GM18909 (cell line): ENCODE measurements at regions not wholly inside any gene's neighbourhood (a gene's known extent, or its start where the extent isn't known, plus 50 kb on each side); places are given as distances from the start of the nearest gene placed in this dataset.
"Not testable (repeated sequence)": the region's sequence is repeated elsewhere in the genome, so short reads cannot be mapped to it uniquely, and the experiment has no call there.

Source experiments
- ATAC-seq: cut with Tn5 transposase; IDR thresholded peaks from one replicate; pipeline ENCODE4 v1.9.1; 2021; ENCODE audit warnings: mild to moderate bottlenecking; ENCODE audit not compliant: unreplicated experiment, poor library complexity

DNA sequence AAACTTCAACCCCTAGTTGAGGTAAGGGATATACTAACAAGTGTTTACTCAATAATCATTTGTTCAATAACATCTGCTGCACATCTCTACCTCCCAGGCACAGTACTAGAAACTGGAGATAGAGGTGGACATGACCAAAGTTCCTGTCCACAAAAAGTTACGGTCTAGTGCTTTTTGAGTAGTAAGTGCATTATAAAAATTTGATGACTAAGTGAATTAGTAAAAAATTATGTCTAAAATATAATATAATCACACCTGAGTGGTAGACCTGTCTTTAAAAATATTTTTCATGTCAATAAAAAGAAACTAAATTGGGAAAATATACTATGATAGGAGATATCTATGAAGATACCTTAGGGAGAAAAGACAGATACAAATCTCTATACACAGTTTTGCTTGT, 121.5 kb upstream of the FHIT start:
- ATAC-seq: no peak

DNA sequence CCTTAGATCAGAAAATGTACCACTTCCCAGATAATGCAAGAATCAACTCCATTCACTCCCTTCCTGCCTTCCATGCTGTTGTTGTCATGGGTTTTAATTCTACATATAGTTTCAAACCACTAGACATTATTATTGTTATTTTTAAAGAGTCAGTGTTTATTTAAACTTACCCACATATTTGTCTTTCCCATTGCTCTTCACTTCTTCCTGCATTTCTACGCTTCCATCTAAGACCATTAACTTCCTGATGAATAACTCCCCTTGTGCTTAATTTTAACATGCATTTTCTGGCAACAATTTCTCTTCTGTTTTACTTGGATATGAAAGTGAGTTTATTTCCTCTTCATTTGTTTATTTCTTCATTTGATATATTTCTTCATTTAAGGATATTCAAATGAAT, 127.1 kb upstream of the FHIT start:
- ATAC-seq: no peak

DNA sequence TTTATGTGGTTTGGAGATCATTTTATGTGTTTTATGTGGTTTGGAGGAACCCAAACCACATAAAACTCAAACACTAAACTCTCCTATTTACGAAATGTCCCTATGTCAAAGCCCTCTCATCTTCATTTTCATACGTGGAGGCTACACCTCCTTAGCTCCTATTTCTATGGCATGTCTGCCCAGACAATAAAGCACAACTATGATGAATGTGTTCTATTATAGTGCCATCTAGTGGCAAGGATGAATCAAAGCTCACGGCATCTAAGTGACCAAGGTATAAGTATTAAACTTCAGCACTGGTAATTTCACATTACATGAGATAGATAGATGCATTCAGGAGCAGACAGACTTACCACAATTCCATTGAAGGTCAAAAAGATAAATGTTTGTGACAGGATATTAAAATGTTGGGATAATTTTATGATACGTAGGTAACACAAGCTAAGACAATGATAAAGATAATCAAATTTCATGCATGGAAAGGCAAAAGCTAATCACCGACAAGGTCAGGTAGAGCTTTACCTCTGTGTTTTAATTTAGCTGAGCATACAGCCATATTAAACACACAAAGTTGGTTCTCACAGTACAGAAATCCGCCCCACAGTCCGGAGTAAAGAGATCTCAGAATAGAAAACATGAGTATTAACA, 130.6 kb upstream of the FHIT start:
- peak; percentile 84 for ATAC-seq

DNA sequence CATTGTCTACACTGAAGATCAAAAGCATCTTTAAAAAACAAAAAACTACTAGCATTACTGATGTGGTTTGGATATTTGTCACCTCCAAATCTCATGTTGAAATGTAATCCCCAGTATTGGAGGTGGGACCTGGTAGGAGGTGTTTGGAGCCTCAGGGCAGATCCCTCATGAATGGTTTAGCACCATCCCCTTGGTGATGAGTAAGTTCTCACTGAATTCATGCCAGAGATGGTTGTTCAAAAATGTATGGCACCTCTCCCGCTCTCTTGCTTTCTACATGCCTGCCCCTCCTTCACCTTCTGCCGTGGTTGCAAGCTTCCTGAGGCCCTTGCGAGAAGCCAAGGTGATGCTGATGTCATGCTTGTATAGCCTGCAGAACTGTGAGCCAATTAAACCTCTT, 136.6 kb upstream of the FHIT start:
- ATAC-seq: no peak

DNA sequence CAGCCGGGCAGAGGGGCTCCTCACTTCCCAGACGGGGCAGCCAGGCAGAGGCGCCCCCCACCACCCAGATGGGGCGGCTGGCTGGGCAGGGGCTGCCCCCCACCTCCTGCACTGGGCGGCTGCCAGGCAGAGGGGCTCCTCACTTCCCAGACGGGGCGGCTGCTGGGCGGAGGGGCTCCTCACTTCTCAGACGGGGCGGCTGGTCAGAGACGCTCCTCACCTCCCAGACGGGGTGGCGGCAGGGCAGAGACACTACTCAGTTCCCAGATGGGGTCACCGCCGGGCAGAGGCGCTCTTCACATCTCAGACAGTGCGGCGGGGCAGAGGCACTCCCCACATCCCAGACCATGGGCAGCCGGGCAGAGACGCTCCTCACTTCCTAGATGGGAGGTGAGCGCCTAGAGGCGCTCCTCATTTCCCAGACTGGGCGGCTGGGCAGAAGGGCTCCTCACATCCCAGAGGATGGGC, 142.3 kb upstream of the FHIT start:
- ATAC-seq: not testable (repeated sequence)

DNA sequence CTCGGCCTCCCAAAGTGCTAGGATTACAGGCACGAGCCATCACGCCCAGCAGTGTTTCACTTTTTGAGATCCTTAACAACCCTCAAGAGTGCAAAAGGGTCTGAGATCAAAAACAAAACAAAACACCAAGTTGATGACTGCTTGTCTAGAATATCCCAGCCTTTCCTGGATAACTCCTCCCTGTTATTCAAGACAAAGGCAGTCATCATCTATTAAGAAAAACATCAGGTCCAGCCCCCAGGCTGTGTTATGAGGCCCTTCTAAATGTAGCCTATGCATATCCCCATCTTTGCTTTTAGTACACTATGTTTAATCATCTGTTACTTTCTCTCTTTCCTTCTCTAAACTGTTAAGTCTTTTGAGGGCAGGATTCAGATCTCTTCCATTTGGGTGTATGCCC, 150.1 kb upstream of the FHIT start:
- no peak for ATAC-seq

DNA sequence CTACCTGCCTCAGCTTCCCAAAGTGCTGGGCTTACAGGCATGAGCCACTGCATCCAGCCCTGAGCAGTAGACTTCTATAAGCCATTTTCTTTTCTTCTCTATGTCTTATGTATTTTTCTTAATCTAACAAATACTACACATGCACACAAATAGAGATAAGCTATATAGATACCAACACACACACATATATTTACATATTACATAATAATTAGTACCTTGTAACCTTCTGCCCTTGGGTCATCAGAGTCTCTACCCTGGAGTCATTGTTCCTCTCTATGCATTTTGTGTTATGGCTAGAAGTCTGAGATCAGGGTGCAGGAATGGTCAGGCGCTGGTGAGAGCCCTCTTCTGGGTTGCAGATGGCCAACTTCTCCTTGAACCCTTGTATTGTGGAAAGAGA, 154.0 kb upstream of the PTPRG start:
- ATAC-seq: no peak

DNA sequence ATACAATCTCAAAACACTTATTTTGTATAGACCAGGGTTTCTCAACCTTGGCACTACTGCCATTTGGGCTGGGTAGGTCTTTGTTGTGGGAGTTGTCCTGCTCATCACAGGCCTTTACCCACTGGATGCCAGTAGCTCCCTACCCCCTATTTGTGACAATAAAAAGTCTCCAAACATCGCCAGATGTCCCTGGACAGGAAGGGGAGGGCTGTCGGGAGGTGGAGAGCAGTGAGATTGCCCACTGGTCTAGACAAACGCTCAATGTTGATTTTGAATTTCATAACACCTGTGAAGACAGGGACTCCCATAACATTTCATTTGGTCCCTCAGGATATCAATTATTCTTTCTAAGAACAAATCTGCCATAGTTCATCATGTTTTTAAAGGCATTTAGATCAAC, 151.7 kb upstream of the PTPRG start:
- ATAC-seq: no peak

DNA sequence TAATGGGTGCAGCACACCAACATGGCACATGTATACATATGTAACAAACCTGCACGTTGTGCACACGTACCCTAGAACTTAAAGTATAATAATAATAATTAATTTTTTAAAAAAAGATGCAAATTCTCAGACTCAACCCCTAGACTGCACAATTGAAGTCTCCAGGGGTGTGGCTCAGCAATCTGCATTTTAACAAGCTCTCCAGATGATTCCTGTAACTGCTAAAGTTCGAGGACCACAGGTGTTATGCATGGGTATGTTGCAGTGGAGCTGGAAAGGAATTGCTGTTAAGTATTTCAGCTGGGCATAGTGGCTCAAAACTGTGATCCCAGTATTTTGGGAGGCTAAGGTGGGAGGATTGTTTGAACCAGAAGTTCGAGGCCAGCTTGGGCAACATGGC, 151.0 kb upstream of the PTPRG start:
- ATAC-seq: not testable (repeated sequence)

DNA sequence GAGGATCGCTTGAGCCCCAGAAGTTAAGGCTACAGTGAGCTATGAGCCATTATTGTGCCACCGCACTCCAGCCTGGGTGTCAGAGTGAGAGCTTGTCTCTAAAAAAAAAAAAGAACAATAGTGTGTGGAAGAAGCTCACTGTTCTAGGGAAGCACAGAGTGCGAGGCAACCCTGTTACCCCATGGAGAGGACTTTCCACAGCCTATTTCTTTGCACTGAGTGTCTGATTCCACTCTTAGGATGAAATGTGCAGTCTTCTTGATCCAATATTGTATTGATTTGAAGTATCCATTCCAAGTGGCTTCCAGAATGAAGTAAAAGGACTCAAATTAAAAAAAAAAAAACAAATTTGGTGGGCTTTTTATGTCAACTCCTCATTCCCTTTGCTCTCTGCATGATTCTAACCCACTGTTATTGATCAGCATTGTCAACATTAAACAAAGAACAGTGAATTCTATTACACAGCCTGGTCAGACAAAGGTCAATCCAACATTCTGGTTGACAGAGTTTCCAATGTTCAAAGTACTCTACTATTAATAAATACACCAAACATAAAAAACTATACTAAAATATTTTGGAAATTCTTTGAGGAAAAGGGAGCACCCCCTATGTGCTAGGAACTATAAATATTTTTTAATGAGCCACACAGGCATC, 150.2 kb upstream of the PTPRG start:
- ATAC-seq: no peak

DNA sequence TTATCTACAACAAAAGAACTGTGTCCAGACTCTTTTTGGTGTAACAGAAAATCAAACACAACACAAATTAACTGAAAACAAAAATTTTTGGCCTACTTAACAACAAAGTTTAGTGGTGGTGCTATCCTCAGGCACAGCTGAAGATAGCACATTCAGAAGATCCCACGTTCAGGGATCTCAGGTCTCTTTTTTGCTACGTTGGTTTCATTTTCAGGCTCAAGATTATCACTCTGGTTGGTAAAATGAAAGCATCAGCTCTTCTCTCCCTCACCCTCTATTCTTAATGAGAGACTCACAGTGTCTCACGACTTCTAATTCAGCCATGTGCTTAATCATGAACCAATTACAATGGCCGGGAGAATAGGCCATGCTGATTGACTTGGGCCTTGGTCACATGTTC, 146.9 kb upstream of the PTPRG start:
- peak; percentile 74 for ATAC-seq

DNA sequence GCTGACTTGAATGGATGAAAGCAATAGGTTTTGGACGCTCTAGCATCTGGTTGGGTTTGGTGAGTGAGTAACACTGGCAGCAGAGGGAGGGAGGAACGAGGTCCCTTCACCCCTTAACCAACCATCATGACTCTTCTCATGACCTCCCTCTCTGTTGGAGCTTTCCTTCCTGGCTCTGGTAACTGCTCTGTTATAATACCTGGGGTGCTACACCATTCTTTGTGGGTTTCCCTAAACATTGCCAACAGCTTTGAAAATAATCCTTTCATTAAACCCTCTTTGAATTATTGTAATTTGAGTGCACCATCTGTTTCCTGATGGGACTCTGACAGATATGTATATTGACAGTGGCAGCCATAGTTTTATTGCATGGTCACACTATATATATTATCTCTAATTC, 146.2 kb upstream of the PTPRG start:
- no peak for ATAC-seq

DNA sequence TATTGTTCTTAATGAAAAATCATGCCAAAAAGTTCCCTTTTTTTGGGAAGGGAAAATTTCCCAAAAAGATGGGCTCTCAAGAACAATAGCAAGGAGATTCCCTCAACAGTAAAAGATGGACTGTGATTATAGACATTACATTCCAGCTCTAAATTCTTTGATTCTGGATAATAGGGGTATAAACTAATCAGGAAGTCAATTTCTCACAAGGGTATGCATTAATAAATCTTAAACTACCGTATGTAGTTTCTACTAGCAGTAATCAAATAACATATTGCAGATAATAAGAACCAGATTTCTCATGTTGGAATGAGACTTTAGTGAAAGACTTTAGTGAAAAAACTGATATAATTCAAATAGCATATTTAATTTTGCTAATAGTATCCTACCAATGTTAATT, 144.8 kb upstream of the PTPRG start:
- ATAC-seq: no peak

DNA sequence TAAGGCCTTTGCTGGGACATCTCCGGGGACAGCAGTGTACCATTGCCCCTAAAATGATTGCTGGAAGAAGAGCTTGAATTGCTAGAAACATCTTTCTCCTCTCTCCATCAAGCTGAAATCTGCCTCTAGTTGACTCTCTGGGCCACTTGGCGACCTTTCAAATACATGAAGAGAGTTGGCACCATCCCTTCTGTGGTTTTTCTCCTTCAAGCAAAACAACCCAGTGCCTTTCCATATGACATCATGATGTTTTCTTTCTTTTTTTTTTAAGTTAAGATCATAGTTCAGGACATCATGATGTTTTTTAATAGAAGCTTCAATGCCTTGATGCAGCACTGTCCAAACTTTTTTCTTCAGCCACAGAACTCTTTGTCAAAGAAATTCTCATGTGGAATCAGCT, 144.0 kb upstream of the PTPRG start:
- no peak for ATAC-seq

DNA sequence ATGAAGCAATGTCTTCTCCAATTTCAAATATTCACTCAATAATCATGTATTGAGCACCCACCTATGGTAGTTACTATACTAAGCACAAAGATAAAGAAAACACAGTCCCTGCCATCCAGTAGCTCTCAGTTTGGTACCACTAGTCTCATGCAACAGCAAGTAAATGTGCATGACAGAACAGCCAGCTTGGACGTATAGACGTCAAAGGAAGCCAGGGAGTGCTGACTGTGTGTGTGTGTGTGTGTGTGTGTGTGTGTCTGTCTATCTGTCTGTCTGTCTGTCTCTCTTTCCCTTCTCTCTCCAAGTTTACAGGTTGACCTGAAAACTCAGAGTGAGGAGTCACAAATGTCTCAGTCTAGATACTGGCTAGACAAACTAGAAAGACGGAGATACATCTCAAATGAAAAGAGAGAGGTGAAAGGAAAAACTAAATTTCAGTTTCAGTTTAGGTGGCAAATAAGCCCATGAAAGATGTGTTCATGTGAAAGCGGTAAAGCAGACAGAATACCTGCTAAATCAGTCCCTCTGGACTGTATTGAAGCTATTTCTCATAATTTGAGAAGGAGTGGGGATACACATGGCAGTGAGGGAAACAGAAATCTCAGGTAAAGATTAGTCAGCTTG, 141.1 kb upstream of the PTPRG start:
- ATAC-seq: peak; percentile 52

DNA sequence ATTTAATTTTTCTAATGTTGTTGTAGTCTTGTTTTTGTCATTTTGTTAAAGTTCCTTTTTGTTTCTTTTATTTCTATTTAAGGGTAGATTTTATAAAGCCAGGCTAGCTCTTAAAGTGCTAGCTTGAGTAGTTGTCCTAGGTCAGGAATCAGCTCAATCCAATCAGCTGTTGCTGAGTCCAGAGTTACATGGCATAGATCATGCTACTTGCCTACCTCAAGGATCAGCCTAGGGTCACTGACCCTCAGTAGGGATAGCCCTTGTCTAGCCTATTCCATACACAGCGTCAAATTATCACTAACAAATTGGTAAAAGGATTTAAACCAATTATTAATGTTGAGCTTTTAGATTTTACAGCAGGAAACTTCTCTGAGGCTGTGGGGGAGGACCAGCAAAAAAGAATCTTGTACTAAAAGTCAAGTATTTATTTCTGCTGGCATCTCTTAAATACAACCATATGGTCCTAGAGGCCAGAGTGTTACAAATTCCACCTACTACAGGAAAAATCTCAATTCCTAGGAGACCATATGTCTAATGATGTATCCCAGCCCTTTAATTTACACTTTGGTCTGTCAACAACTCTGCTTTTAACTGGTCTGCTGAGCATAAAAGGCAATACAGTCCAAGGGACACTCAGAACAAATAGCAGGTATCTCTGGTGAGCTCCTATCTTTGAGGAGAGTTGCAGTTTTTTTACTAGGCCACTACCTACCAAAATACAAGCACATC, 138.3 kb upstream of the PTPRG start:
- no peak for ATAC-seq

DNA sequence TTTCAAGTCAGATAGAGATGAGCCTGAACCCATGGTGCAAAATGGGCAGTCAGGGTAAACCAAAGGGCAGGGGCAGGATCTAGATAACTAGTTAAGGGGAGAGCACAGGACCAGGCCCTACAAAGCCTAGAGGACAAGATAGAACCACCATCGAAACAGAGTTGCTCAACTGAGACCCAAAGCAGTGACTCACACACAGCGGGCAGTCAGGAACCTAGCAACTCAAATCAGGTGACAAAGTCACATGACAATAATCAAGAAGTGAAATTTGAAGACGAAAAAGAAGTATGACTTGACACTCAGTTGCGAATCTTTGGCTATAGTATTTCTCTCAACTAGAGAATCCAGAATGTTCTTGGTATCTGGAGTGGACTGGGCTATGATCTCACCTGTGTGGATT, 136.0 kb upstream of the PTPRG start:
- no peak for ATAC-seq

DNA sequence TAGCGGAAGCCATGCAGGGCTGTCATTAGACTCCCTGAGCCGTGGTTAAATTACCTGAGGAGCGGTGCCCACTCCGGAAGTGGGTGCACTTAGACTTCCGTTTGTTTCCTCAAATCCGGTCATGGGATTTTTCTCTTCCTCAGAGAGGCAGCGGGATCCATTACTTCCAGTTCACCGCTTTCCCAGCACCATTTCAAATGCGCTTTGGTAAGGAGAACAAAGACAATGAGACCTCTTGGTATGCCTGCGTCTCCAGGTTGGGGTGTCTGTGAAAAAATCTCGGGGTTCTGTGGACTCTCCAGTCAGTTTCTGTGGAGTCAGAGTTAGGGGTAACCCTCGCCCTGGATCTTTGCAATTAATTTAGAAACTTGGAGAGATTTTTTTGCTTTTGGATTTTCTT, 132.3 kb upstream of the PTPRG start:
- no peak for ATAC-seq

DNA sequence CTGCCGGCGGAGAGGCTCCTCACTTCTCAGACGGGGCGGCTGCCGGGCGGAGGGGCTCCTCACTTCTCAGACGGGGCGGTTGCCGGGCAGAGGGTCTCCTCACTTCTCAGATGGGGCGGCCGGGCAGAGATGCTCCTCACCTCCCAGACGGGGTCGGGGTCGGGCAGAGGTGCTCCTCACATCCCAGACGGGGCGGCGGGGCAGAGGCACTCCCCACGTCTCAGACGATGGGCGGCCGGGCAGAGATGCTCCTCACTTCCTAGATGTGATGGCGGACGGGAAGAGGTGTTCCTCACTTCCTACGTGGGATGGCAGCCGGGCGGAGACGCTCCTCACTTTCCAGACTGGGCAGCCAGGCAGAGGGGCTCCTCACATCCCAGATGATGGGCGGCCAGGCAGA, 126.5 kb upstream of the PTPRG start:
- not testable (repeated sequence) for ATAC-seq

DNA sequence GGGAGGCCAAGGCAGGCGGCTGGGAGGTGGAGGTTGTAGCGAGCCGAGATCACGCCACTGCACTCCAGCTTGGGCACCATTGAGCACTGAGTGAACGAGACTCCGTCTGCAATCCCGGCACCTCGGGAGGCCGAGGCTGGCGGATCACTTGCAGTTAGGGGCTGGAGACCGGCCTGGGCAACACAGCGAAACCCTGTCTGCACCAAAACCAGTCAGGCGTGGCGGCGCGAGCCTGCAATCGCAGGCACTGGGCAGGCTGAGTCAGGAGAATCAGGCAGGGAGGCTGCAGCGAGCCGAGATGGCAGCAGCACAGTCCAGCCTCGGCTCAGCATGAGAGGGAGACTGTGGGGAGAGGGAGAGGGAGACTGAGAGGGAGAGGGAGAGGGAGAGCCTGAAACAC, 126.0 kb upstream of the PTPRG start:
- ATAC-seq: not testable (repeated sequence)
